Panc1 (cell line): ENCODE measurements at regions not wholly inside any gene's neighbourhood (a gene's known extent, or its start where the extent isn't known, plus 50 kb on each side); places are given as distances from the start of the nearest gene placed in this dataset.

Experiments
- ATAC-seq: fragments of 200-7000 bp; cut with Tn5 transposase; 2 replicates; pipeline ENCODE4 v1.9.1; 2020; ENCODE audit warnings: mild to moderate bottlenecking, moderate library complexity
- BruUV-seq: library from RNA; stranded (reverse); fragments of 400-500 nt; replicated peaks from 2 replicates; lab custom pipeline; 2021; lab: Mats Ljungman, UMichigan
- CTCF ChIA-PET: fragments of 300-600 bp; sonication (Branson Sonifier 250); formaldehyde crosslinking; loops from one replicate; lab custom pipeline; 2022; ENCODE audit warnings: antibody characterized with exemption; lab: Charles Lee
- POLR2A ChIA-PET: fragments of 300-600 bp; sonication (Branson Sonifier 250); formaldehyde crosslinking; loops from one replicate; lab custom pipeline; 2022; ENCODE audit warnings: antibody characterized with exemption; lab: Charles Lee
- DNase-seq: peaks from one replicate; pipeline ENCODE4 v3.0.0-alpha.2; 2010; ENCODE audit warnings: low read depth, low spot score
- H3K27ac ChIP-seq: 2 replicates; pipeline ENCODE4 v1.5.1; 2011; ENCODE audit warnings: mild to moderate bottlenecking, low read length, inconsistent platforms
- H3K27me3 ChIP-seq: fragments of 200-500 bp; sonication (Bioruptor generic); 2 replicates; pipeline ENCODE4 v1.6.0; 2014; ENCODE audit warnings: low read length, inconsistent platforms; ENCODE audit not compliant: control insufficient read depth, insufficient read depth
- H3K36me3 ChIP-seq: fragments of 200-500 bp; sonication (Bioruptor generic); 2 replicates; pipeline ENCODE4 v1.5.1; 2014; ENCODE audit warnings: inconsistent platforms, mild to moderate bottlenecking, low read length, moderate library complexity; ENCODE audit not compliant: control insufficient read depth, insufficient read depth
- H3K4me1 ChIP-seq: 2 replicates; pipeline ENCODE4 v1.5.1; 2011; ENCODE audit warnings: inconsistent platforms, mild to moderate bottlenecking, low read length, moderate library complexity; ENCODE audit not compliant: control insufficient read depth, insufficient read depth
- H3K4me3 ChIP-seq, 2 experiments: 2 replicates each; pipeline ENCODE4 v1.5.1; 2011 to 2012; ENCODE audit warnings: low read depth in 2 of 2, low read length in 2 of 2, mild to moderate bottlenecking in 2 of 2, inconsistent platforms in 1 of 2, moderate library complexity in 1 of 2
- H3K9me3 ChIP-seq: fragments of 200-500 bp; sonication (Bioruptor generic); 2 replicates; pipeline ENCODE4 v1.5.1; 2014; ENCODE audit warnings: low read depth, mild to moderate bottlenecking, inconsistent platforms, low read length, moderate library complexity; ENCODE audit not compliant: control insufficient read depth, insufficient read depth
- POLR2AphosphoS5 ChIP-seq: IDR thresholded peaks from 2 replicates; pipeline ENCODE4 v1.6.1; 2012; ENCODE audit warnings: mild to moderate bottlenecking, low read depth, low read length, moderate library complexity
- SIN3A ChIP-seq: IDR thresholded peaks from 2 replicates; pipeline ENCODE4 v1.6.1; 2012; ENCODE audit warnings: low read depth, mild to moderate bottlenecking, low read length, moderate library complexity, borderline replicate concordance; ENCODE audit not compliant: insufficient read depth
- TCF7L2 ChIP-seq: IDR thresholded peaks from 2 replicates; pipeline ENCODE4 v1.6.1; 2011; ENCODE audit warnings: mild to moderate bottlenecking, low read depth, low read length, inconsistent platforms
- in situ Hi-C: cut with HindIII; loops from 2 replicates; pipeline ENCODE4 v1.10.0; 2016; ENCODE audit warnings: low sequenced_read_pairs, low pct_unique_long_range_greater_than_20kb
- intact Hi-C: fragments of 100-400 bp; cut with micrococcal nuclease; formaldehyde crosslinking; loops from one replicate; pipeline ENCODE4 v1.10.0; 2022; ENCODE audit not compliant: unreplicated experiment
- TF ChIP-seq, protein P1 (sequence below): fragments of 450-650 bp; IDR thresholded peaks from 2 replicates; pipeline ENCODE4 v1.5.1; 2017; ENCODE audit warnings: mild to moderate bottlenecking
- TF ChIP-seq, protein P2 (sequence below), 2 experiments: IDR thresholded peaks; 2 replicates each; pipeline ENCODE4 v1.6.1; 2011 to 2012; ENCODE audit warnings: low read depth in 2 of 2, control low read depth in 1 of 2, low read length in 1 of 2, mild to moderate bottlenecking in 1 of 2, moderate library complexity in 1 of 2; ENCODE audit not compliant: insufficient read depth in 1 of 2

DNA sequence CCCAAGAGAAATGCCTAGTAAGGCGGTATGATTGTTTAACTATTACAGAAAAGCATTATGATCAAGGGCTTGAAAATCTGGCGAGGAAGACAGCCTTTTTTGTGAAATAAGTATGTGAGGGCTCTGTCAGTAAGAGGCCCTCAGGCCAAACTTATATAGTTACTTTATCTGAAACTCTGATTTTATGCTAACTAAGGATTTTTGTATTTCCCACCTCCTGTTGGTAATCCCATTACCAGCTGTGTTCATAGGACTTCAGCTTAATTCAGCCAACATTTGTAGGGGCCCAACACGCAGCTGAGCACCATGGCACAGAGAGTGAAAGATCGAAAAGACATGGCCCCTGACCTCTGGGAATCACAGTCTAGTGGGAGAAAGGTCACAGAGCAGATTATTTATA lies 318.3 kb upstream of the WWC1 start:
- no peaks in the 10 kb centered on the region; the same call in 1 of the 2 replicates for H3K27me3 ChIP-seq
- intact Hi-C loops (no loop called here), in situ Hi-C loops (no loop called here)
- no peak overlapping the region for H3K27ac ChIP-seq
- DNase-seq (no peak), ATAC-seq (no peak)
- no peaks in the 10 kb centered on the region for H3K36me3 ChIP-seq
- no peak overlapping the region for H3K4me3 ChIP-seq
- ChIA-PET CTCF (no interaction called here), POLR2A (no interaction called here)
- no peaks in the 10 kb centered on the region for H3K9me3 ChIP-seq
- no peaks in the 10 kb centered on the region for H3K4me1 ChIP-seq
- TF ChIP-seq, protein P1, sequence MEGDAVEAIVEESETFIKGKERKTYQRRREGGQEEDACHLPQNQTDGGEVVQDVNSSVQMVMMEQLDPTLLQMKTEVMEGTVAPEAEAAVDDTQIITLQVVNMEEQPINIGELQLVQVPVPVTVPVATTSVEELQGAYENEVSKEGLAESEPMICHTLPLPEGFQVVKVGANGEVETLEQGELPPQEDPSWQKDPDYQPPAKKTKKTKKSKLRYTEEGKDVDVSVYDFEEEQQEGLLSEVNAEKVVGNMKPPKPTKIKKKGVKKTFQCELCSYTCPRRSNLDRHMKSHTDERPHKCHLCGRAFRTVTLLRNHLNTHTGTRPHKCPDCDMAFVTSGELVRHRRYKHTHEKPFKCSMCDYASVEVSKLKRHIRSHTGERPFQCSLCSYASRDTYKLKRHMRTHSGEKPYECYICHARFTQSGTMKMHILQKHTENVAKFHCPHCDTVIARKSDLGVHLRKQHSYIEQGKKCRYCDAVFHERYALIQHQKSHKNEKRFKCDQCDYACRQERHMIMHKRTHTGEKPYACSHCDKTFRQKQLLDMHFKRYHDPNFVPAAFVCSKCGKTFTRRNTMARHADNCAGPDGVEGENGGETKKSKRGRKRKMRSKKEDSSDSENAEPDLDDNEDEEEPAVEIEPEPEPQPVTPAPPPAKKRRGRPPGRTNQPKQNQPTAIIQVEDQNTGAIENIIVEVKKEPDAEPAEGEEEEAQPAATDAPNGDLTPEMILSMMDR = no peak
- TF ChIP-seq TCF7L2 = no peak
- no peak for TF ChIP-seq SIN3A
- TF ChIP-seq, protein P2, sequence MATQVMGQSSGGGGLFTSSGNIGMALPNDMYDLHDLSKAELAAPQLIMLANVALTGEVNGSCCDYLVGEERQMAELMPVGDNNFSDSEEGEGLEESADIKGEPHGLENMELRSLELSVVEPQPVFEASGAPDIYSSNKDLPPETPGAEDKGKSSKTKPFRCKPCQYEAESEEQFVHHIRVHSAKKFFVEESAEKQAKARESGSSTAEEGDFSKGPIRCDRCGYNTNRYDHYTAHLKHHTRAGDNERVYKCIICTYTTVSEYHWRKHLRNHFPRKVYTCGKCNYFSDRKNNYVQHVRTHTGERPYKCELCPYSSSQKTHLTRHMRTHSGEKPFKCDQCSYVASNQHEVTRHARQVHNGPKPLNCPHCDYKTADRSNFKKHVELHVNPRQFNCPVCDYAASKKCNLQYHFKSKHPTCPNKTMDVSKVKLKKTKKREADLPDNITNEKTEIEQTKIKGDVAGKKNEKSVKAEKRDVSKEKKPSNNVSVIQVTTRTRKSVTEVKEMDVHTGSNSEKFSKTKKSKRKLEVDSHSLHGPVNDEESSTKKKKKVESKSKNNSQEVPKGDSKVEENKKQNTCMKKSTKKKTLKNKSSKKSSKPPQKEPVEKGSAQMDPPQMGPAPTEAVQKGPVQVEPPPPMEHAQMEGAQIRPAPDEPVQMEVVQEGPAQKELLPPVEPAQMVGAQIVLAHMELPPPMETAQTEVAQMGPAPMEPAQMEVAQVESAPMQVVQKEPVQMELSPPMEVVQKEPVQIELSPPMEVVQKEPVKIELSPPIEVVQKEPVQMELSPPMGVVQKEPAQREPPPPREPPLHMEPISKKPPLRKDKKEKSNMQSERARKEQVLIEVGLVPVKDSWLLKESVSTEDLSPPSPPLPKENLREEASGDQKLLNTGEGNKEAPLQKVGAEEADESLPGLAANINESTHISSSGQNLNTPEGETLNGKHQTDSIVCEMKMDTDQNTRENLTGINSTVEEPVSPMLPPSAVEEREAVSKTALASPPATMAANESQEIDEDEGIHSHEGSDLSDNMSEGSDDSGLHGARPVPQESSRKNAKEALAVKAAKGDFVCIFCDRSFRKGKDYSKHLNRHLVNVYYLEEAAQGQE (IDR thresholded peaks at IDR 0.05; ENCODE audit: insufficient read depth in 1 of 2, low read depth in 2 of 2, low read length in 1 of 2) = no peak
- no peak for TF ChIP-seq POLR2AphosphoS5
- BruUV-seq = no TSS peak

DNA sequence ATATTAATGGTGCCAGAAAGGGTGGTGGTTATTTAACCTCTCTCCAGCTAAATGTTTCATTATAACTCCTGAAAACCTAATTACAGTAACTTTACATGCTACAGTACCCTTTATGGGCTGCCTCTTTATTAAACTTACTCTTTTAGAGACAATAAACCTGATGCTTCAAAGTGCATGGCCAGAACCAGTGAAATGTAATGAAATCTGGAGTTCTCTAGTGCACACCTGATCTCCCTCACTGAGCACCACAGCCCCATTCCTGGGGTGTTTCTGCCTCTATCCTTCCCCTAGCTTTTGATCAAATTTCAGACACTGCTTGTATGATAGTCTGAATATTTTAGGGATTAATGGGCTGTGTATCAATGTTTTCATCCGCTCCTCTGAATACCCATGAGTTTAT lies 306.5 kb upstream of the WWC1 start:
- intact Hi-C loops (no loop called here), in situ Hi-C loops (no loop called here)
- Histone ChIP-seq H3K9me3 (no peaks in the 10 kb centered on the region), H3K4me3 (no peak overlapping the region), H3K36me3 (no peaks in the 10 kb centered on the region), H3K4me1 (no peaks in the 10 kb centered on the region), H3K27me3 (no peaks in the 10 kb centered on the region), H3K27ac (no peak overlapping the region)
- TF ChIP-seq TCF7L2 (no peak), SIN3A (no peak)
- TF ChIP-seq, protein P1 = no peak
- TF ChIP-seq, protein P2 (IDR thresholded peaks at IDR 0.05; ENCODE audit: insufficient read depth in 1 of 2, low read depth in 2 of 2, low read length in 1 of 2) = no peak
- no peak for ATAC-seq
- CTCF ChIA-PET = no interaction called here
- no peak for DNase-seq
- BruUV-seq = no TSS peak
- POLR2A ChIA-PET = no interaction called here
